SK-N-SH treated with all-trans-retinoic acid at 6 μM for 48 hours (cell line): ENCODE measurements at regions not wholly inside any gene's neighbourhood (a gene's known extent, or its start where the extent isn't known, plus 50 kb on each side); places are given as distances from the start of the nearest gene placed in this dataset.

Experiments
- ARNTL ChIP-seq: fragments of 450-650 bp; formaldehyde crosslinking; IDR thresholded peaks from 2 replicates; pipeline ENCODE4 v1.5.0; 2020; ENCODE audit warnings: low read depth, mild to moderate bottlenecking, moderate library complexity, borderline replicate concordance
- BACH2 ChIP-seq: fragments of 250-450 bp; sonication (Bioruptor Pico); IDR thresholded peaks from 2 replicates; pipeline ENCODE4 v1.9.0; 2021; ENCODE audit warnings: mild to moderate bottlenecking, borderline replicate concordance
- TF ChIP-seq, protein P1 (sequence below): fragments of 250-450 bp; sonication (Bioruptor Pico); IDR thresholded peaks from 2 replicates; pipeline ENCODE4 v1.5.0; 2020; ENCODE audit warnings: mild to moderate bottlenecking, moderate library complexity

DNA sequence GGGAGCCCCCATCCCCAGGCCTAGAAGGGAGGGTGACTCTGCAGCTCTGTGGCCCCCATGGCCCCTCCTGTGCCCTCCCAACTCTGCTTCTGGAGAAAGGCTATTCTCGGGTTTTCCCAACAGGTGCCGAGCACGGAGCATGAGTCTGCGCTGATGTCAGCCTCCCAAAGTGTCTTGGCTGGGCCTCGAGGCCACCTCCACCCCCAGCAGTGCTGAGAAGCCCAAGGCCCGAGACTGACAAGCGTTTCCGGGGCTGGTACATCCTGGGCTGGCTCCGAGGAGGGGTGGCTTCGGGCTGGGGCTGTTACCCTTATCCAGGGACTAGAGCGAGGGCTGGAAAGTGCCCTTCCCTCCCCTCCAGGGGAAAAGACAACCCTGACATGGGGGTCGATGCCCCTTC lies 60.2 kb upstream of the GATA5 start:
- TF ChIP-seq BACH2 (CRISPR knock-in tag) (no peak), ARNTL (CRISPR knock-in tag) (no peak)
- TF ChIP-seq, protein P1, sequence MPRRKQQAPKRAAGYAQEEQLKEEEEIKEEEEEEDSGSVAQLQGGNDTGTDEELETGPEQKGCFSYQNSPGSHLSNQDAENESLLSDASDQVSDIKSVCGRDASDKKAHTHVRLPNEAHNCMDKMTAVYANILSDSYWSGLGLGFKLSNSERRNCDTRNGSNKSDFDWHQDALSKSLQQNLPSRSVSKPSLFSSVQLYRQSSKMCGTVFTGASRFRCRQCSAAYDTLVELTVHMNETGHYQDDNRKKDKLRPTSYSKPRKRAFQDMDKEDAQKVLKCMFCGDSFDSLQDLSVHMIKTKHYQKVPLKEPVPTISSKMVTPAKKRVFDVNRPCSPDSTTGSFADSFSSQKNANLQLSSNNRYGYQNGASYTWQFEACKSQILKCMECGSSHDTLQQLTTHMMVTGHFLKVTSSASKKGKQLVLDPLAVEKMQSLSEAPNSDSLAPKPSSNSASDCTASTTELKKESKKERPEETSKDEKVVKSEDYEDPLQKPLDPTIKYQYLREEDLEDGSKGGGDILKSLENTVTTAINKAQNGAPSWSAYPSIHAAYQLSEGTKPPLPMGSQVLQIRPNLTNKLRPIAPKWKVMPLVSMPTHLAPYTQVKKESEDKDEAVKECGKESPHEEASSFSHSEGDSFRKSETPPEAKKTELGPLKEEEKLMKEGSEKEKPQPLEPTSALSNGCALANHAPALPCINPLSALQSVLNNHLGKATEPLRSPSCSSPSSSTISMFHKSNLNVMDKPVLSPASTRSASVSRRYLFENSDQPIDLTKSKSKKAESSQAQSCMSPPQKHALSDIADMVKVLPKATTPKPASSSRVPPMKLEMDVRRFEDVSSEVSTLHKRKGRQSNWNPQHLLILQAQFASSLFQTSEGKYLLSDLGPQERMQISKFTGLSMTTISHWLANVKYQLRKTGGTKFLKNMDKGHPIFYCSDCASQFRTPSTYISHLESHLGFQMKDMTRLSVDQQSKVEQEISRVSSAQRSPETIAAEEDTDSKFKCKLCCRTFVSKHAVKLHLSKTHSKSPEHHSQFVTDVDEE (CRISPR knock-in tag): no peak
